HFFc6 (cell line): ENCODE measurements at regions not wholly inside any gene's neighbourhood (a gene's known extent, or its start where the extent isn't known, plus 50 kb on each side); places are given as distances from the start of the nearest gene placed in this dataset.
A peak's percentile ranks its signal among the peaks of the same experiment; 100 is the strongest.
"Not testable (repeated sequence)": the region's sequence is repeated elsewhere in the genome, so short reads cannot be mapped to it uniquely, and the experiment has no call there.

ENCODE experiments used
- DNase-seq: peaks from one replicate; pipeline ENCODE4 v3.0.0-alpha.2; 2018
- H3K27ac Mint-ChIP-seq: 2 replicates; pipeline ENCODE4 v1.8.0; 2020; ENCODE audit warnings: mild to moderate bottlenecking, mixed read lengths
- H3K27me3 Mint-ChIP-seq: 2 replicates; pipeline ENCODE4 v1.8.0; 2021; ENCODE audit warnings: mild to moderate bottlenecking, moderate library complexity, mixed read lengths; ENCODE audit not compliant: insufficient read depth
- H3K36me3 Mint-ChIP-seq: 2 replicates; pipeline ENCODE4 v1.8.0; 2021; ENCODE audit warnings: low read depth, mixed read lengths
- H3K4me1 Mint-ChIP-seq: 2 replicates; pipeline ENCODE4 v1.8.0; 2020; ENCODE audit warnings: low read depth, mixed read lengths
- H3K4me3 Mint-ChIP-seq: 2 replicates; pipeline ENCODE4 v1.8.0; 2020; ENCODE audit warnings: mild to moderate bottlenecking, moderate library complexity, mixed read lengths
- H3K9me3 Mint-ChIP-seq: 2 replicates; pipeline ENCODE4 v1.8.0; 2020; ENCODE audit warnings: mild to moderate bottlenecking, mixed read lengths
- CTCF ChIP-seq: fragments of 200-600 bp; sonication (generic); IDR thresholded peaks from 2 replicates; pipeline ENCODE4 v1.5.0; 2021; ENCODE audit warnings: antibody characterized with exemption, mild to moderate bottlenecking

- H3K27me3 Mint-ChIP-seq = peaks cover 5% of the 10 kb centered on the region
- H3K36me3 Mint-ChIP-seq = no peaks in the 10 kb centered on the region
- H3K4me3 Mint-ChIP-seq = no peak overlapping the region
- peaks cover 6% of the 10 kb centered on the region for H3K4me1 Mint-ChIP-seq
- no peak overlapping the region for H3K27ac Mint-ChIP-seq
- no peak for DNase-seq
- TF ChIP-seq CTCF = no peak
- H3K9me3 Mint-ChIP-seq = no peaks in the 10 kb centered on the region
These were observed 112.0 kb upstream of the PITX1 start for GRCh38 chr5:135145985-135146384.

GRCh38 chr5:135143682-135144081, 109.7 kb upstream of the PITX1 start:
- H3K36me3 Mint-ChIP-seq, DNase-seq, H3K9me3 Mint-ChIP-seq, H3K27ac Mint-ChIP-seq, H3K4me3 Mint-ChIP-seq, H3K27me3 Mint-ChIP-seq: not testable (repeated sequence)
- peaks cover 29% of the 10 kb centered on the region for H3K4me1 Mint-ChIP-seq

- no peak for TF ChIP-seq CTCF
- Mint-ChIP-seq H3K27ac (peak overlapping the region; percentile 87; the same call in 1 of the 2 replicates), H3K36me3 (no peaks in the 10 kb centered on the region), H3K4me1 (peaks cover 37% of the 10 kb centered on the region), H3K9me3 (no peaks in the 10 kb centered on the region), H3K27me3 (no peaks in the 10 kb centered on the region; the same call in none of the 2 replicates), H3K4me3 (no peak overlapping the region)
- no peak for DNase-seq
These were observed 107.6 kb upstream of the PITX1 start for GRCh38 chr5:135141303-135142268.

GRCh38 chr5:135140446-135141204, 106.6 kb upstream of the PITX1 start:
- no peak for TF ChIP-seq CTCF
- peak overlapping the region; percentile 87 for H3K27ac Mint-ChIP-seq
- no peaks in the 10 kb centered on the region for H3K9me3 Mint-ChIP-seq
- peak; percentile 26 for DNase-seq
- H3K36me3 Mint-ChIP-seq = no peaks in the 10 kb centered on the region
- H3K4me3 Mint-ChIP-seq = peak overlapping the region; percentile 68; the same call in 1 of the 2 replicates
- peaks cover 43% of the 10 kb centered on the region for H3K4me1 Mint-ChIP-seq
- H3K27me3 Mint-ChIP-seq = peaks cover 3% of the 10 kb centered on the region

GRCh38 chr5:135139381-135140134, 105.5 kb upstream of the PITX1 start:
- H3K4me3 Mint-ChIP-seq = peak overlapping the region; percentile 68
- peak; percentile 86 for DNase-seq
- H3K9me3 Mint-ChIP-seq = no peaks in the 10 kb centered on the region
- no peaks in the 10 kb centered on the region for H3K36me3 Mint-ChIP-seq
- TF ChIP-seq CTCF = no peak
- H3K4me1 Mint-ChIP-seq = peaks cover 45% of the 10 kb centered on the region
- peaks cover 3% of the 10 kb centered on the region for H3K27me3 Mint-ChIP-seq
- peak overlapping the region; percentile 87 for H3K27ac Mint-ChIP-seq
